Omental fat pad (tissue), 3 donors: ENCODE measurements at regions not wholly inside any gene's neighbourhood (a gene's known extent, or its start where the extent isn't known, plus 50 kb on each side); places are given as distances from the start of the nearest gene placed in this dataset.

Experiments
- ATAC-seq: fragments of 150-250 bp; one replicate; pipeline ENCODE4 v1.9.1; 2016; ENCODE audit warnings: mild to moderate bottlenecking, moderate library complexity; ENCODE audit not compliant: low FRiP score
- DNase-seq: peaks from one replicate; pipeline ENCODE4 v3.0.0-alpha.2; 2019; ENCODE audit warnings: low spot score
- TF ChIP-seq, protein P1 (sequence below), 3 donors: fragments of 450-650 bp; IDR thresholded peaks; one replicate each; pipeline ENCODE4 v1.5.1; 2016 to 2017; ENCODE audit warnings: antibody characterized with exemption in 3 of 3, mild to moderate bottlenecking in 3 of 3, moderate library complexity in 2 of 3

DNA sequence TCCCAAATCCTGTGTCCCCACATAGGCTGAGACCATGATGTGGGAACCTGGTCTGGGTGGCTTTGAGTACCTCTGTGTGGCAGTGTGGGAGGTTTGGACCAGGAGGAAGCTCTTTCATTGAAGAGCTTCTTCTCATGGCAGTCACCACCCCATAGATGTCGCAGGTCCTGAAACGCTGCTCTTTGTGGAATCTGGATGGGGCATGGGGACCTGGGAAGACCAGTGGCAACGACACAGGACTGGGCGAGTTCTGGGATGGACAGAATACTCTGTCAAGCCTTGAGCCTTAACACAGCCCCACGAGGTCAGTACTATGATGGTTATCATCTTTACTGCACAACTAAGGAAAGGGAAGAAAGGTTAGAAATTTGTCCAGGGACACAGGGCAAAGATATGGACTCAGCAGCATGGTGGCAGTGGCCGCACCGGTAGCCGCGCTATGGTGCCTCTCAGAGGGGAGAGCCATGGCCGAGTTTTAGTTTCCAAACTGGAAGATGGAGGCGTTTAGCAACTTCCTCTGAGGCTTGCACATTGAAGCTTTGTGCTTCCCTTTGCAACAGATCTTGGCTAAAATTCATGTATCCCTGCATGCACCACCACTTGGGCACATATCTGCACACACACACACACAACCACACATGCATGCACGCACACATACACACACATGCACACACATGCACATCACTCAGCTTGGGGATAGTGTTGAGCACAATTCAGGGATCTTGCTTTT lies 117.7 kb upstream of the C1orf174 start:
- TF ChIP-seq, protein P1, sequence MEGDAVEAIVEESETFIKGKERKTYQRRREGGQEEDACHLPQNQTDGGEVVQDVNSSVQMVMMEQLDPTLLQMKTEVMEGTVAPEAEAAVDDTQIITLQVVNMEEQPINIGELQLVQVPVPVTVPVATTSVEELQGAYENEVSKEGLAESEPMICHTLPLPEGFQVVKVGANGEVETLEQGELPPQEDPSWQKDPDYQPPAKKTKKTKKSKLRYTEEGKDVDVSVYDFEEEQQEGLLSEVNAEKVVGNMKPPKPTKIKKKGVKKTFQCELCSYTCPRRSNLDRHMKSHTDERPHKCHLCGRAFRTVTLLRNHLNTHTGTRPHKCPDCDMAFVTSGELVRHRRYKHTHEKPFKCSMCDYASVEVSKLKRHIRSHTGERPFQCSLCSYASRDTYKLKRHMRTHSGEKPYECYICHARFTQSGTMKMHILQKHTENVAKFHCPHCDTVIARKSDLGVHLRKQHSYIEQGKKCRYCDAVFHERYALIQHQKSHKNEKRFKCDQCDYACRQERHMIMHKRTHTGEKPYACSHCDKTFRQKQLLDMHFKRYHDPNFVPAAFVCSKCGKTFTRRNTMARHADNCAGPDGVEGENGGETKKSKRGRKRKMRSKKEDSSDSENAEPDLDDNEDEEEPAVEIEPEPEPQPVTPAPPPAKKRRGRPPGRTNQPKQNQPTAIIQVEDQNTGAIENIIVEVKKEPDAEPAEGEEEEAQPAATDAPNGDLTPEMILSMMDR (IDR thresholded peaks at IDR 0.05), result no peak
- ATAC-seq, result no peak
- no peak for DNase-seq

DNA sequence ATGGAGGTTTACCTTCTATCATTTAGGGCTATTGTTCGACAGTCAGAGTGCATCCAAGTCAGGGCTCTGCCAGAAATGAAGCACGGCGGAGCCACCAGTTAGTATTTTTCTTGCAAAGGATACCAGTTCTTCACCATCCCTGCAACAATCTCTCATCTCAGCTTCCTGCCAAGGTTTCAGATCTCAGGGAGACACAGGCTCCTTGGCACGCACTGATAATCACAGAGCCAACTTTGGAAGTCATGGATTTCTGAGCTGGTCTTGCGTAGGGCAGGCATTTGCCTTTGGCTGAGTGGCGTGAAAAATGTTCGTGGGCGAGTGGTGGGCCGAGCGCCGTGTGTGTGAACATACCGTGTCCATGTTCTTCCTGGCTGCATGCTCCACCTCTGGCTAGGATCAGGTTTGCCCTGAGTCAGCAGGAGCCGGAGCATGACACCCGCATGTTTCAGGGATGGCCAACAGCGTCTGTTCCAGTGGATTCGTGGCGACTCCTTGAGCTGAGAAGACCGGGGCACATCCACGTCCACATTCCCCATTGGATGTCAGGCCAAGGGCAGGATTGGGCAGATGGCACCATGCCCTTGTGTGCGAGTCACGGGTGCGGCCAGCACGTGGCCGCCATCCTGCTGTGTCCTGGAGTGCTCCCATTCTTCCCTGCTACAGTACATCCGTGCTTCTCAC lies 118.5 kb upstream of the C1orf174 start:
- no peak for DNase-seq
- TF ChIP-seq, protein P1 (IDR thresholded peaks at IDR 0.05), result no peak
- no peak for ATAC-seq

DNA sequence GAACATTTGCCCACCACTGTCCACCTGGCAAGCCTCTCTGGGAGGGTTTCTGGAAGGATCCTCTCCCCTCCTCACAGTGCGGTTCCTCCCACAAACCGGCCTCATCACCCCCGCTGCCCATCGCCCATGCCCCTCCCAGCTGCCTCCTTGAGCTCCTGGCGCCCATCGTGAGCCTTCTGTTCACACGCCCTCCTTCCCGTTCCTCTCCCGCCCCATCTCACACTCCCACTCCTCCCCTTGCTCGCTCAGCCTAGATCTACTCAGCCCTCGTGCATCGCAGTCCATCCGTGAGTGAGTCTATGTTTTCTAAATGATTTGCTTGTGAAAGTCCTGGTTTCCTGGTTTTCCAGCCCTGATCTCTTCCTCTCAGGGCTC lies 119.1 kb upstream of the C1orf174 start:
- TF ChIP-seq, protein P1 (IDR thresholded peaks at IDR 0.05), result no peak
- ATAC-seq (no peak), DNase-seq (no peak)

DNA sequence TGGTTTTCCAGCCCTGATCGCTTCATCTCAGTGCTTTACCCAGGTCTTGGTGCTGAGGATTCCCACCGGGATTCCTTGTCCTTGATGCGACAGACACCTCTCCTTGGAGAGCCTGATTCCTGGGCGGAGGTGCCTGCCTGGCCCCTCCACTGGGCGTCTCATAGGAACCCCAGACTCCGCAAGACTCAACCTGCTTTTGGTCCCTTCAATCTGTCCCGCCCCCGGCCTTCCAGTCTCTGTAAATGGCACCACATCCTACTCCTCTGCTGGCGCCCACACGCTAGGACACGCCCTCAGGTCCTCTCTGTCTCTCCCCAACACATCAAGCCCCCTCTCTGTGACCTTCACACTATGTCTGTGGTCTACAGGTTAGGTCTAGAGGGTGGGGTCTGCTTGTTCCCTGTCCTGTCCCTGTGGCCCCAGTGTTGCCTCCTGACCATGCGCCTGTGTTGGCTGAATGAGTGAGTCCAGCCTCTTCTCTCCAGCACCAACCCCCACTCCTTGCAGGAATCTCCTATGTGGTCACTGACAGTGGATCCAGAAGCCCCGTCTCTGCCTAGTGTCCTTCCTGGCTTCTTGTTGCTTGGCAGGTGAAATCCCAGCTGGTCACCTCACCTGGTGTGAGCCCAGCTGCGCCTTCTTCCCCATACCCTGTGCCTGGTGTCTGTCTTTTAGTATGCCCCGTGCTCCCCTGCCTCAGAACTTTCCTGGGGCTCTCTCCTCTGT lies 119.7 kb upstream of the C1orf174 start:
- ATAC-seq, result no peak

DNA sequence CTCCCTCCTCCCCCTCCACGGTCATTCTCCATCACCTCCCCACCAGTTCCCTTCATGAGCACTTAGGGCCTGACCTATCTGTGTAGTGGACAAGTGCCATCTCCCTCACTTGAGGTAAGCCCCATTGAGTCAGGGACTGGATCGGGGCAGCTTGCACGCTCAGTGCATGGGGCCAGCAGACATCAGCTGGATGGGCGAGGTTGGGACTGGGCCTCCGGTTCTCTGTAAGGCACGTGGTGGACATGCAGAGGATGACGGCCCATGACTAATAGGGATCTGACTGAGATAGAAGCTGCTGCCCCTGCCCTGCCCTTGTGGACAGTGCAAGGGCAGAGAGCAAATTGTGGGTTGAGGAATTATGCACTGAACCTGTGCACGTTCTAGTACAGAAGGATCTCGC lies 120.4 kb upstream of the C1orf174 start:
- no peak for ATAC-seq
- TF ChIP-seq, protein P1 (IDR thresholded peaks at IDR 0.05), result no peak
- DNase-seq, result no peak

More for the DNA sequence above, 119.7 kb upstream of the C1orf174 start:
- no peak for DNase-seq
- TF ChIP-seq, protein P1 (IDR thresholded peaks at IDR 0.05), result no peak

DNA sequence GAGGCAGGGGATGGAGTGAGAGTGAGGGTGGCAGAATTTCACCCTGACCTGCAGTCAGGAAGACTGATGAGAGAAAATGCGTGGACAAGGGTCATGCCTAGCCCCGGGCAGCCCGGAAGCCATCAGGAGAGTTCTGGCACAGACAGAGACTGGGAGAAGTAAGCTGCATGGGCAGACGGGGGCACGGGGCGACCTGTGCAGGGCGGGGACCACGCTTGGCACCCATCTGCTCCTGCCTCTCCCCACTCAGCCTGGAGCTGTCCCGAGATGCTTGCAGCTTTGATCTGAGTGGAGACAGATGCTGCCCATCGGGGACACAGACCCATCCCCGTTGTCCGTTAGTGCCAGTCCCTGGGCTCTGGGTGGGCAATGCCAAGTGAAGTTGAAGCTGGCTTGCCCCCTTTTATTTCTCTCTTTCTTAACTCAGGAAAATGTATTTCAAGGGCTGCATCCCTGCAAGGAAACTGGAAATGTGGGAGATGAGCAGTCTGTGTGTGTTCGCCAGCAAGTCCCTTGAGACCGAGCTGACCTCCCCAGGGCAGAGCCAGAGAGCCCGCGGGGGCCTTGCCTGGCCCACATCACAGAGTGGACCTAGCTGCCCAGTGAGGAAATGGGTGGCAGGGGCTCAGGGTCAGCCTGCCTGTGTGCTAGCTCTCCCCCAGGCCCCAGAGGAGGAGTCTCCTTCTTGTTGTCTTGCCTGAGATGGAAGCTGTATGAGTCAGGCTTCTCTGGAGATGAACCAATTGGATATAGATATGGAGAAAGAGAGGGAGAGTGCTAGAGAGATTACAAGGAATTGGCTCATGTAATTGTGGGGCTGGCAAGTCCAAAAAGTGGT lies 121.3 kb upstream of the C1orf174 start:
- DNase-seq (no peak), ATAC-seq (no peak)
- TF ChIP-seq, protein P1 (IDR thresholded peaks at IDR 0.05), result no peak
